ENCODE measurements at regions not wholly inside any gene's neighbourhood (a gene's known extent, or its start where the extent isn't known, plus 50 kb on each side); places are given as distances from the start of the nearest gene placed in this dataset.

- Histone ChIP-seq H3K4me1 (ENCODE audit: low read depth) (peaks cover 3% of the 10 kb centered on the region), H3K27me3 (no peaks in the 10 kb centered on the region), H3K36me3 (no peaks in the 10 kb centered on the region), H3K9me3 (ENCODE audit: low read depth) (no peaks in the 10 kb centered on the region), H3K27ac (no peak overlapping the region), H3K4me3 (no peak overlapping the region)
- no peak for DNase-seq (ENCODE audit: low read depth in 1 of 2, low spot score in 1 of 2)
- no peak for TF ChIP-seq CTCF (IDR thresholded peaks at IDR 0.05; ENCODE audit: low read depth, low read length)
These were observed 85.0 kb upstream of the SORBS2 start for GRCh38 chr4:185896817-185897488.

GRCh38 chr4:185898413-185898812, 86.4 kb upstream of the SORBS2 start:
- H3K27me3 ChIP-seq = no peaks in the 10 kb centered on the region
- DNase-seq (ENCODE audit: low read depth in 1 of 2, low spot score in 1 of 2) = no peak
- H3K27ac ChIP-seq = no peak overlapping the region
- TF ChIP-seq CTCF (IDR thresholded peaks at IDR 0.05; ENCODE audit: low read depth, low read length) = no peak
- no peak overlapping the region for H3K4me3 ChIP-seq
- H3K4me1 ChIP-seq (ENCODE audit: low read depth) = peaks cover 3% of the 10 kb centered on the region
- no peaks in the 10 kb centered on the region for H3K9me3 ChIP-seq (ENCODE audit: low read depth)
- no peaks in the 10 kb centered on the region for H3K36me3 ChIP-seq

- H3K4me3 ChIP-seq = no peak overlapping the region
- no peaks in the 10 kb centered on the region for H3K36me3 ChIP-seq
- no peaks in the 10 kb centered on the region for H3K27me3 ChIP-seq
- TF ChIP-seq CTCF (IDR thresholded peaks at IDR 0.05; ENCODE audit: low read depth, low read length) = no peak
- no peak for DNase-seq (ENCODE audit: low read depth in 1 of 2, low spot score in 1 of 2)
- peaks cover 3% of the 10 kb centered on the region for H3K4me1 ChIP-seq (ENCODE audit: low read depth)
- no peaks in the 10 kb centered on the region for H3K9me3 ChIP-seq (ENCODE audit: low read depth)
- H3K27ac ChIP-seq = no peak overlapping the region
These were observed 87.8 kb upstream of the SORBS2 start for GRCh38 chr4:185899833-185900232.

- no peak for DNase-seq (ENCODE audit: low read depth in 1 of 2, low spot score in 1 of 2)
- Histone ChIP-seq H3K4me1 (ENCODE audit: low read depth) (peaks cover 3% of the 10 kb centered on the region), H3K4me3 (no peak overlapping the region), H3K9me3 (ENCODE audit: low read depth) (no peaks in the 10 kb centered on the region), H3K27ac (no peak overlapping the region), H3K27me3 (no peaks in the 10 kb centered on the region), H3K36me3 (no peaks in the 10 kb centered on the region)
- TF ChIP-seq CTCF (IDR thresholded peaks at IDR 0.05; ENCODE audit: low read depth, low read length) = no peak
These were observed 90.7 kb upstream of the SORBS2 start for GRCh38 chr4:185902654-185903053.

- TF ChIP-seq CTCF (IDR thresholded peaks at IDR 0.05; ENCODE audit: low read depth, low read length) = no peak
- Histone ChIP-seq H3K4me1 (ENCODE audit: low read depth) (peaks cover 3% of the 10 kb centered on the region), H3K9me3 (ENCODE audit: low read depth) (no peaks in the 10 kb centered on the region), H3K27me3 (no peaks in the 10 kb centered on the region), H3K27ac (no peak overlapping the region), H3K4me3 (no peak overlapping the region), H3K36me3 (no peaks in the 10 kb centered on the region)
- DNase-seq (ENCODE audit: low read depth in 1 of 2, low spot score in 1 of 2) = no peak
These were observed 91.2 kb upstream of the SORBS2 start for GRCh38 chr4:185903205-185903604.
